IMR-90 (cell line): ENCODE measurements at regions not wholly inside any gene's neighbourhood (a gene's known extent, or its start where the extent isn't known, plus 50 kb on each side); places are given as distances from the start of the nearest gene placed in this dataset.

ENCODE experiments used
- CHD1 ChIP-seq: IDR thresholded peaks from 2 replicates; pipeline ENCODE4 v1.6.1; 2012; ENCODE audit warnings: low read depth, low read length, improper control_type of control experiment
- CTCF ChIP-seq: conservative IDR thresholded peaks from 2 replicates; pipeline ENCODE4 v1.5.1; 2012; ENCODE audit warnings: mild to moderate bottlenecking, low read depth, low read length, improper control_type of control experiment
- FOS ChIP-seq: fragments of 150-350 bp; IDR thresholded peaks from 2 replicates; pipeline ENCODE4 v1.6.1; 2016; ENCODE audit warnings: low read depth, low read length
- POLR2A ChIP-seq: IDR thresholded peaks from 2 replicates; pipeline ENCODE4 v1.6.1; 2012; ENCODE audit warnings: mild to moderate bottlenecking, low read depth, low read length
- RAD21 ChIP-seq: IDR thresholded peaks from 2 replicates; pipeline ENCODE4 v1.6.1; 2012; ENCODE audit warnings: low read length, improper control_type of control experiment
- RFX5 ChIP-seq: IDR thresholded peaks from 2 replicates; pipeline ENCODE4 v1.8.0; 2012; ENCODE audit warnings: low read depth, mild to moderate bottlenecking, low read length, moderate library complexity
- SMC3 ChIP-seq: fragments of 150-350 bp; IDR thresholded peaks from 2 replicates; pipeline ENCODE4 v1.6.1; 2016; ENCODE audit warnings: low read depth, mild to moderate bottlenecking, antibody characterized with exemption, low read length, moderate library complexity
- USF2 ChIP-seq: fragments of 150-350 bp; IDR thresholded peaks from 2 replicates; pipeline ENCODE4 v1.6.1; 2017; ENCODE audit warnings: mild to moderate bottlenecking, antibody characterized with exemption, low read length, low read depth

GRCh38 chr16:9238346-9238745, 146.9 kb downstream of the HAPSTR1 start:
- TF ChIP-seq CTCF = no peak
- TF ChIP-seq POLR2A = no peak
- no peak for TF ChIP-seq RFX5
- TF ChIP-seq RAD21 = no peak
- no peak for TF ChIP-seq CHD1
- TF ChIP-seq FOS = no peak
- TF ChIP-seq USF2 = no peak
- TF ChIP-seq SMC3 = no peak
